Fibroblast of lung (primary cell): ENCODE measurements at regions not wholly inside any gene's neighbourhood (a gene's known extent, or its start where the extent isn't known, plus 50 kb on each side); places are given as distances from the start of the nearest gene placed in this dataset.

Source experiments
- DNase-seq, 2 donors: peaks; one replicate each; pipeline versions ENCODE4 v3.0.0 to v3.0.0-alpha.2; 2010; ENCODE audit warnings: low read depth in 2 of 2
- H2AFZ ChIP-seq: 2 replicates; pipeline ENCODE4 v1.5.1; 2012; ENCODE audit warnings: low read length, control low read depth, inconsistent platforms
- H3K27ac ChIP-seq: 2 replicates; pipeline ENCODE4 v1.5.1; 2011; ENCODE audit warnings: low read length, control low read depth; ENCODE audit not compliant: insufficient read depth
- H3K27me3 ChIP-seq: 2 replicates; pipeline ENCODE4 v1.5.1; 2011; ENCODE audit warnings: mild to moderate bottlenecking, low read length; ENCODE audit not compliant: control insufficient read depth, insufficient read depth
- H3K36me3 ChIP-seq: 2 replicates; pipeline ENCODE4 v1.5.1; 2011; ENCODE audit warnings: low read length; ENCODE audit not compliant: control insufficient read depth, insufficient read depth
- H3K4me1 ChIP-seq: 2 replicates; pipeline ENCODE4 v1.5.1; 2011; ENCODE audit warnings: low read length; ENCODE audit not compliant: control insufficient read depth, insufficient read depth; ENCODE audit errors: extremely low read depth
- H3K4me2 ChIP-seq: 2 replicates; pipeline ENCODE4 v1.5.1; 2011; ENCODE audit warnings: low read length, control low read depth; ENCODE audit not compliant: insufficient read depth; ENCODE audit errors: extremely low read depth
- H3K4me3 ChIP-seq, 4 experiments: fragments of 200-600 bp in 1 of 4; sonication (generic) in 1 of 4; replicated peaks in 1 of 4; 2 replicates each; pipeline ENCODE4 v1.5.1; 2011 to 2016; ENCODE audit warnings: low read length in 4 of 4, low read depth in 3 of 4, mild to moderate bottlenecking in 3 of 4, control low read depth in 2 of 4, inconsistent platforms in 1 of 4, mixed read lengths in 1 of 4; ENCODE audit not compliant: insufficient read depth in 1 of 4; ENCODE audit errors: control extremely low read depth in 1 of 4
- H3K79me2 ChIP-seq: 2 replicates; pipeline ENCODE4 v1.5.1; 2012; ENCODE audit warnings: mild to moderate bottlenecking, low read length, inconsistent platforms; ENCODE audit not compliant: control insufficient read depth, insufficient read depth
- H3K9ac ChIP-seq: 2 replicates; pipeline ENCODE4 v1.5.1; 2011; ENCODE audit warnings: mild to moderate bottlenecking, low read length, control low read depth; ENCODE audit not compliant: insufficient read depth
- H3K9me3 ChIP-seq: 2 replicates; pipeline ENCODE4 v1.5.1; 2012; ENCODE audit warnings: low read depth, low read length; ENCODE audit not compliant: control insufficient read depth, insufficient read depth
- H4K20me1 ChIP-seq: 2 replicates; pipeline ENCODE4 v1.5.1; 2011; ENCODE audit warnings: low read length; ENCODE audit not compliant: control insufficient read depth, insufficient read depth; ENCODE audit errors: extremely low read depth
- EZH2 ChIP-seq: IDR thresholded peaks from 2 replicates; pipeline ENCODE4 v1.5.1; 2012; ENCODE audit warnings: low read length, control low read depth, mild to moderate bottlenecking; ENCODE audit errors: missing control alignments
- TF ChIP-seq, protein P1 (sequence below), 2 donors: IDR thresholded peaks in 1 of 2; conservative IDR thresholded peaks in 1 of 2; 1 replicate in 1 of 2; 2 replicates in 1 of 2; pipeline ENCODE4 v1.5.1; 2011 to 2012; ENCODE audit warnings: low read length in 2 of 2, control low read depth in 1 of 2, inconsistent platforms in 1 of 2, low read depth in 1 of 2, mild to moderate bottlenecking in 1 of 2

DNA sequence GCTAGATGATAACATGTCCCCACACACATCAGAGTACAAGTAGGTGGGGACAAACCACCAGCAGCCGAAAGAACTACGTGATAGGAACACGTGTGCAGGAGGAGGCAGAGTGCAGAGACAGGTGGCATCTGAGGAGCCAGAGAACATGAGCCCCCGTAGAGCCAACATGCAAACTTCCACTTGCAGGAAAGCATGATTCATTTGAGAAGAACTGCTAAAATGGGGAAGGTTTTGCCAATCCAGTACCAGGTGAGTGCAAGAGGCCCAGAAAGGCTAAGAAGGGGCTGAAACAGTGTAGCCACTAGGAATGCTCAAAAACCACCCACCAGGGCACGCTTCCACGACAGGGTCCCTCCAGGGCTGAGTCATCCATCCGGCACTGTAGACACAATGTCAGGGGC lies 149.8 kb upstream of the TENM3 start:
- Histone ChIP-seq H3K4me2 (no peak overlapping the region), H3K27me3 (no peaks in the 10 kb centered on the region), H3K9me3 (no peaks in the 10 kb centered on the region), H3K4me3 (no peak overlapping the region), H3K27ac (no peak overlapping the region), H3K79me2 (no peaks in the 10 kb centered on the region), H4K20me1 (no peaks in the 10 kb centered on the region), H3K4me1 (no peaks in the 10 kb centered on the region), H3K9ac (no peak overlapping the region), H3K36me3 (no peaks in the 10 kb centered on the region), H2AFZ (no peak overlapping the region)
- no peak for TF ChIP-seq EZH2
- TF ChIP-seq, protein P1, sequence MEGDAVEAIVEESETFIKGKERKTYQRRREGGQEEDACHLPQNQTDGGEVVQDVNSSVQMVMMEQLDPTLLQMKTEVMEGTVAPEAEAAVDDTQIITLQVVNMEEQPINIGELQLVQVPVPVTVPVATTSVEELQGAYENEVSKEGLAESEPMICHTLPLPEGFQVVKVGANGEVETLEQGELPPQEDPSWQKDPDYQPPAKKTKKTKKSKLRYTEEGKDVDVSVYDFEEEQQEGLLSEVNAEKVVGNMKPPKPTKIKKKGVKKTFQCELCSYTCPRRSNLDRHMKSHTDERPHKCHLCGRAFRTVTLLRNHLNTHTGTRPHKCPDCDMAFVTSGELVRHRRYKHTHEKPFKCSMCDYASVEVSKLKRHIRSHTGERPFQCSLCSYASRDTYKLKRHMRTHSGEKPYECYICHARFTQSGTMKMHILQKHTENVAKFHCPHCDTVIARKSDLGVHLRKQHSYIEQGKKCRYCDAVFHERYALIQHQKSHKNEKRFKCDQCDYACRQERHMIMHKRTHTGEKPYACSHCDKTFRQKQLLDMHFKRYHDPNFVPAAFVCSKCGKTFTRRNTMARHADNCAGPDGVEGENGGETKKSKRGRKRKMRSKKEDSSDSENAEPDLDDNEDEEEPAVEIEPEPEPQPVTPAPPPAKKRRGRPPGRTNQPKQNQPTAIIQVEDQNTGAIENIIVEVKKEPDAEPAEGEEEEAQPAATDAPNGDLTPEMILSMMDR (conservative IDR thresholded peaks at IDR 0.05 in 1 of 2, IDR thresholded peaks at IDR 0.05 in 1 of 2; ENCODE audit: low read depth in 1 of 2, low read length in 2 of 2) = no peak
- DNase-seq = peak in 1 of 2 donors; percentile 83

DNA sequence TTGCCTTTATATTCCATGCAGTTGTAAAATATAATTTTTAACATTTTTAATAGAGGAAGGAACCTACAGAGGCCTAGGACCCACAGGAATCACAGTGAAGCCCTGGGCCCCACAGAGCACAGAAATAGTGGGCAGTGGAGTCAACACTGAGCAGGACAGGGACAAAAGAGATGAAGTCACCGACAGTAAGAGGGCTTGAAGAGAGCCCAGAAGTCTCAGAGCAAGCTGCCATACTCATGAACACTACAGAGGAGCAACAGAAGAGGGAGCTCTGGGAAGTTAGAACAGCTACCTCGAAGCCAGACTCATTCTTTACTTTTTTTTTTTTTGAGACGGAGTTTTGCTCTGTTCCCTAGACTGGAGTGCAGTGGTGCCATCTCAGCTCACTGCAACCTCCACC lies 149.3 kb upstream of the TENM3 start:
- no peak for TF ChIP-seq EZH2
- TF ChIP-seq, protein P1 (conservative IDR thresholded peaks at IDR 0.05 in 1 of 2, IDR thresholded peaks at IDR 0.05 in 1 of 2; ENCODE audit: low read depth in 1 of 2, low read length in 2 of 2) = no peak
- Histone ChIP-seq H2AFZ (no peak overlapping the region), H4K20me1 (no peaks in the 10 kb centered on the region), H3K27ac (no peak overlapping the region), H3K9ac (no peak overlapping the region), H3K4me1 (no peaks in the 10 kb centered on the region), H3K4me3 (no peak overlapping the region), H3K36me3 (no peaks in the 10 kb centered on the region), H3K27me3 (no peaks in the 10 kb centered on the region), H3K9me3 (no peaks in the 10 kb centered on the region), H3K4me2 (no peak overlapping the region), H3K79me2 (no peaks in the 10 kb centered on the region)
- DNase-seq = no peak

DNA sequence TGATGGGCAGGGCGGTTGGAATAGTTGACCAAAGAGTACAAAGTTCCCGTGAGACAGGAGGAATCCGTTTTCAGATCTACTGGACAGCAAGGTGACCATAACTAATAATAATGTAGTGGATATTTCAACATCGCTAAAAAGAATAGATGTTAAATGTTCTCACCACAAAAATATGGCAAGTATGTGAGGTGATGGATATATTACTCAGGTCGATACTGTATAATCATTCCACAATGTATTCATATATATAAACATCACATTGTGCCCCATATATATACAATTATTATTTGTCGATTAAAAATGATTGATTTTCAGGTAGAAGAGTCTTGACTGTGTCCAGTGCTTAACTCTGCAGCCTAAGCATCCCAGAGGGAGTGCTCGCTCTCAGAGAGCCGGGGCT lies 141.6 kb upstream of the TENM3 start:
- Histone ChIP-seq H3K4me2 (no peak overlapping the region), H3K27ac (no peak overlapping the region), H3K9ac (no peak overlapping the region), H4K20me1 (no peaks in the 10 kb centered on the region), H3K79me2 (no peaks in the 10 kb centered on the region), H3K9me3 (no peaks in the 10 kb centered on the region), H3K27me3 (no peaks in the 10 kb centered on the region), H3K4me1 (no peaks in the 10 kb centered on the region), H2AFZ (no peak overlapping the region), H3K4me3 (no peak overlapping the region), H3K36me3 (no peaks in the 10 kb centered on the region)
- no peak for DNase-seq
- TF ChIP-seq EZH2 = no peak
- TF ChIP-seq, protein P1 (conservative IDR thresholded peaks at IDR 0.05 in 1 of 2, IDR thresholded peaks at IDR 0.05 in 1 of 2; ENCODE audit: low read depth in 1 of 2, low read length in 2 of 2) = no peak
